ENCODE measurements at regions not wholly inside any gene's neighbourhood (a gene's known extent, or its start where the extent isn't known, plus 50 kb on each side); places are given as distances from the start of the nearest gene placed in this dataset.

DNA sequence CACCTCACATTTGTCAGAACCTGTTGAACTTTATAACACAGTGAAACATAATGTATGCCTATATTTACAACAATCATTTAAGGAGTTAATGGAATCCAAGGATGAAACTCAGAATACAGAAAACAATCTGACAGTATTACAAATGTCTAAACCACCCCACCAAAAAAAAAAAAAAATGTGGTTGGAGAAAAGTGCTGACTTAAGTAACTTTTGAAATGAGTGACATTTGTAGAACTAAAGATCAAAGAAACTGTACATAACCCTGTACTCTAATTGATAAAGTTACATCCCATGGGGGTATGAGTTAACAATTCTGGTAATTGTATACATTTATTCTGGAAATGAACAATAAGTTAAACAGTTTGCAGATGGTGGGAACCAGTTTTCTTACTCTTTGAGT lies 372.1 kb upstream of the TMEFF2 start:
- H3K27me3 ChIP-seq (replicated peaks; ENCODE audit: insufficient read depth, low read depth, low read length, poor library complexity) = no peaks in the 10 kb centered on the region
- TF ChIP-seq CTCF (conservative IDR thresholded peaks at IDR 0.05; ENCODE audit: low read depth, low read length) = no peak
- TF ChIP-seq EZH2 (IDR thresholded peaks at IDR 0.05; ENCODE audit: borderline replicate concordance, low read depth, low read length, poor library complexity, severe bottlenecking) = no peak
- no peaks in the 10 kb centered on the region for H3K4me1 ChIP-seq (ENCODE audit: insufficient read depth, low read length, poor library complexity, severe bottlenecking)
- no peak for DNase-seq (ENCODE audit: low spot score)
- BruUV-seq (replicated peaks) = no TSS peak
- ChIA-PET CTCF (no interaction called here), POLR2A (ENCODE audit: low non-redundant PET) (no interaction called here)
- intact Hi-C loops (cut with micrococcal nuclease; ENCODE audit: unreplicated experiment) = no loop called here
- no peaks in the 10 kb centered on the region for H3K9me3 ChIP-seq (ENCODE audit: low read depth, low read length, poor library complexity, severe bottlenecking)
- no peaks in the 10 kb centered on the region for H3K36me3 ChIP-seq (ENCODE audit: insufficient read depth, low read length, poor library complexity, severe bottlenecking)
- H3K4me3 ChIP-seq (ENCODE audit: low read depth, low read length, poor library complexity, severe bottlenecking) = no peak overlapping the region
- H3K27ac ChIP-seq (ENCODE audit: low read depth, low read length, poor library complexity, severe bottlenecking) = no peak overlapping the region

DNA sequence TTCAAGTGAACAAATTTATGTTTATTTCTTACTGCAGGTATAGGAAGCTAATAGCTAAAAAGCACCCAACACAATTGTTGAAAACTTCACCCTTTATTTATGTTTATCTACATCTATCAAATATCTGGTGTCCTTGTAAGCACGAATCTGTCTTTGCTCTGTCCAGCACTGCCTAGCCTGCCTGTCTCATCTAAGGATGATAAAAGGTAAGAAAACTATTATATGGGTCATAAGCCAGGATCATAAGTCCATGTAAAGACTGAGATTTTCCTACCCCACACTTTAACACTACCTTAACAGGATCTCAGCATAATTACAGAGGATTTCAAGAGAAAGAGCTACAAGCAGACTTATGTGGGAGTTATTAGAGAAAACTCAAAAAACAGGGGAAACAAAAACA lies 365.6 kb upstream of the TMEFF2 start:
- Histone ChIP-seq H3K9me3 (ENCODE audit: low read depth, low read length, poor library complexity, severe bottlenecking) (no peaks in the 10 kb centered on the region), H3K4me3 (ENCODE audit: low read depth, low read length, poor library complexity, severe bottlenecking) (no peak overlapping the region), H3K36me3 (ENCODE audit: insufficient read depth, low read length, poor library complexity, severe bottlenecking) (no peaks in the 10 kb centered on the region), H3K4me1 (ENCODE audit: insufficient read depth, low read length, poor library complexity, severe bottlenecking) (no peaks in the 10 kb centered on the region), H3K27ac (ENCODE audit: low read depth, low read length, poor library complexity, severe bottlenecking) (no peak overlapping the region), H3K27me3 (replicated peaks; ENCODE audit: insufficient read depth, low read depth, low read length, poor library complexity) (no peaks in the 10 kb centered on the region)
- ChIA-PET CTCF (no interaction called here), POLR2A (ENCODE audit: low non-redundant PET) (no interaction called here)
- TF ChIP-seq EZH2 (IDR thresholded peaks at IDR 0.05; ENCODE audit: borderline replicate concordance, low read depth, low read length, poor library complexity, severe bottlenecking) (no peak), CTCF (conservative IDR thresholded peaks at IDR 0.05; ENCODE audit: low read depth, low read length) (no peak)
- DNase-seq (ENCODE audit: low spot score) = no peak
- intact Hi-C loops (cut with micrococcal nuclease; ENCODE audit: unreplicated experiment) = no loop called here
- no TSS peak for BruUV-seq (replicated peaks)

- no TSS peak for BruUV-seq (replicated peaks)
- DNase-seq (ENCODE audit: low spot score) = no peak
- intact Hi-C loops (cut with micrococcal nuclease; ENCODE audit: unreplicated experiment) = loop anchor here (10.0 kb wide), 1 partner anchor 365 kb away; the partner anchor contains the start of gene TMEFF2
- Histone ChIP-seq H3K27ac (ENCODE audit: low read depth, low read length, poor library complexity, severe bottlenecking) (no peak overlapping the region), H3K9me3 (ENCODE audit: low read depth, low read length, poor library complexity, severe bottlenecking) (no peaks in the 10 kb centered on the region), H3K4me3 (ENCODE audit: low read depth, low read length, poor library complexity, severe bottlenecking) (no peak overlapping the region), H3K27me3 (replicated peaks; ENCODE audit: insufficient read depth, low read depth, low read length, poor library complexity) (no peaks in the 10 kb centered on the region), H3K36me3 (ENCODE audit: insufficient read depth, low read length, poor library complexity, severe bottlenecking) (no peaks in the 10 kb centered on the region), H3K4me1 (ENCODE audit: insufficient read depth, low read length, poor library complexity, severe bottlenecking) (no peaks in the 10 kb centered on the region)
- POLR2A ChIA-PET (ENCODE audit: low non-redundant PET) = no interaction called here
- CTCF ChIA-PET = no interaction called here
- no peak for TF ChIP-seq CTCF (conservative IDR thresholded peaks at IDR 0.05; ENCODE audit: low read depth, low read length)
- no peak for TF ChIP-seq EZH2 (IDR thresholded peaks at IDR 0.05; ENCODE audit: borderline replicate concordance, low read depth, low read length, poor library complexity, severe bottlenecking)
Observed at GRCh38 chr2:192559587-192559986, 364.9 kb upstream of the TMEFF2 start.
